ENCODE measurements at regions not wholly inside any gene's neighbourhood (a gene's known extent, or its start where the extent isn't known, plus 50 kb on each side); places are given as distances from the start of the nearest gene placed in this dataset.

- TF ChIP-seq ZNF318 (CRISPR knock-in tag; IDR thresholded peaks at IDR 0.05) (no peak), EED (CRISPR knock-in tag; IDR thresholded peaks at IDR 0.05) (no peak), NBN (conservative IDR thresholded peaks at IDR 0.05) (no peak), FOXC1 (CRISPR knock-in tag; IDR thresholded peaks at IDR 0.05; ENCODE audit: borderline replicate concordance) (peak; percentile 33; the same call in 1 of the 2 replicates), PRMT3 (CRISPR knock-in tag; IDR thresholded peaks at IDR 0.05; ENCODE audit: borderline replicate concordance, low read depth) (no peak), SMC3 (IDR thresholded peaks at IDR 0.05; ENCODE audit: low read length) (peak; percentile 26; the same call in 1 of the 2 replicates), SAFB2 (CRISPR knock-in tag; IDR thresholded peaks at IDR 0.05; ENCODE audit: borderline replicate concordance, low read depth) (no peak), ZNF691 (CRISPR knock-in tag; IDR thresholded peaks at IDR 0.05; ENCODE audit: borderline replicate concordance, low read depth) (no peak), AFF4 (CRISPR knock-in tag; IDR thresholded peaks at IDR 0.05) (no peak), IRF1 (CRISPR knock-in tag; IDR thresholded peaks at IDR 0.05; ENCODE audit: low read depth) (no peak), SPEN (CRISPR knock-in tag; IDR thresholded peaks at IDR 0.05; ENCODE audit: low read depth) (peak; percentile 60; the same call in 1 of the 2 replicates), NR2F1 (CRISPR knock-in tag; IDR thresholded peaks at IDR 0.05) (peak; percentile 75 to 85), ZNF253 (CRISPR knock-in tag; IDR thresholded peaks at IDR 0.05; ENCODE audit: borderline replicate concordance) (no peak), KMT2B (CRISPR knock-in tag; IDR thresholded peaks at IDR 0.05) (no peak)
Observed at GRCh38 chr9:14967450-14968321, 57.5 kb upstream of the FREM1 start (continued).

Measured in HepG2 (cell line).